ENCODE measurements at regions not wholly inside any gene's neighbourhood (a gene's known extent, or its start where the extent isn't known, plus 50 kb on each side); places are given as distances from the start of the nearest gene placed in this dataset.
"Not testable (repeated sequence)": the region's sequence is repeated elsewhere in the genome, so short reads cannot be mapped to it uniquely, and the experiment has no call there.

GRCh38 chr6:91241946-91242613 is 655.2 kb upstream of the MAP3K7 start:
- no peak for DNase-seq

DNA sequence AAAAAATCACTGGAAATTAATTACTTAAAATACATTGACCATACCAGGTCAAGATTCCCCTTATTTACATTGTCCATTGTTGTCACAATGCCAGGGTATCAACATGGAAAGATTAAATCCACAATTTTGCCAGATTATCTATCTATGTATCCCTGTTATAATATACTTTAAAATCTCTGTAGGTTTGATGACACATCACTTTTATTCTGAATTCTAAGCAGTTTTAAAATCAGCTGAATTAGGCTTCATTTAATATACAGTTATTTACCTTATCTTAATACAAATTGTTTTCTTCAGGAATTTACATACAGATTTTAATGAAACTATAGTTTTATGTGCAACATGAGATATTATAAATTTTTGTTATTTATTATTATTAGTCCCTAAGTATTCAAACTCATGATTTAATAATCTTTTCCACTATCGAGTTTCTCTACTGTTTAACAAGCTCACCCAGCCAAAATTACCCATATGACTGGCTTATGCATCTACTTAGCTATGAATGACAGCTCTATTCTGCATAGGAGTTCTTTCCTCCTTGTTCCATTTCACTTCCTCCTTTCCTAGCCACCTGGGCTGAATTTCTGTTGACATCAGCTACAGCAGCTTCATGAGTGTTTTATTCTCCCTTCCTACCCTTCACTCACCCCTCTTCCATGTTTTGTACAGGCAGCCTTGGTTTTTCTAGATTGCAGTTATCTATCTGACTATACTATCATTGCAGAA is 654.2 kb upstream of the MAP3K7 start:
- no peak for DNase-seq

GRCh38 chr6:91221072-91221720 is 634.3 kb upstream of the MAP3K7 start:
- no peak for DNase-seq

- DNase-seq = no peak
Measured at GRCh38 chr6:91213229-91213901, 626.5 kb upstream of the MAP3K7 start.

- DNase-seq = no peak
Measured at GRCh38 chr6:91198588-91199255, 611.9 kb upstream of the MAP3K7 start.

GRCh38 chr6:91196729-91197128 is 609.9 kb upstream of the MAP3K7 start:
- no peak for DNase-seq

GRCh38 chr6:91193446-91193845 is 606.6 kb upstream of the MAP3K7 start:
- DNase-seq = no peak

DNA sequence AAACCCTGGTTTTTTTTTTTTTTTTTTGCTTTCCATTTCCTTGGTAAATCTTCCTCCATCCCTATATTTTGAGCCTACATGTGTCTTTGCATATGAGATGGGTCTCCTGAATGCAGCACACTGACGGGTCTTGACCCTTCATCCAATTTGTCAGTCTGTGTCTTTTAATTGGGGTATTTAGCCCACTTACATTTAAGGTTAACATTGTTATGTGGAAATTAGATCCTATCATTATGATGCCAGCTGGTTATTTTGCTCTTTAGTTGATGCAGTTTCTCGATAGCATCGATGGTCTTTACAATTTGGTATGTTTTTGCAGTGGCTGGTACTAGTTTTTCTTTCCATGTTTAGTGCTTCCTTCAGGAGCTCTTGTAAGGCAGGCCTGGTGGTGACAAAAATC is 603.2 kb upstream of the MAP3K7 start:
- not testable (repeated sequence) for DNase-seq

DNA sequence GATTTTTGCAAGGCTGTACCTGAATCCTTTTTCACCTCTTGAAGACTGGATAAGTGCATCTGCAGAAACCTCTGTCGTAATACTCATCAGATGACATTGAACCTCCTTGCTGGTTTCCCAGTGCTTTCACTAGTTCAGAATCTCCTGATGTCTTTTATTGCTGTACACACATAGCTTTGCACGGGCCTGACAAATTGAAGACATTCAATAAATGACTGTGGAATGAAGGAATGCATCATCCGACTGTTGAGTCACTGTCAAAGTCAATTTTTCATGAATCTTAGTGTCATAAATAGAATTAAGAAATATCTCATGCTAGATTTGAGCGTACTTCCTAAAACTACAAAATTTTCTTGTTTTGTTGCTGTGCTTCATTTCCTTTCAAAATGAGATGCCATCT is 598.2 kb upstream of the MAP3K7 start:
- no peak for DNase-seq

DNA sequence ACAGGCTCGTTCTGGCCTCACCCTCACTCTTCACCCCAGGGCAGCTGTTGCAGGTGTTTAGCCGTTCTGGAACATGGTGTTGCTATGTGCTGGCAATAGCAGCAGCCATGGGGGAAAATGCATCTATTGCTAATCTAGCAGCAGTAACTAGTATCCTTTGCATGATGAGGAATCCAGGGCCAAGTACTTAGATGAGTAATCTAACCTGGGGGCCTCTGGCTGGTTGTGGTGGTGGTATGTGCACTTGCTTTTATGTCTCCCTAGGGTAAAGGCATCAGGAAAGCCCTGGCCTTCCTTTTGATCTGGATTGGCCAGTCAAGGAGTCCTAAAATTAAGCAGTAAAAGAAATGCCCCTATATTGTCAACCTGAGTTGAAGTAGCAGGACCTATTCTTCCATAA is 594.5 kb upstream of the MAP3K7 start:
- DNase-seq = no peak

GRCh38 chr6:91173651-91174050 is 586.8 kb upstream of the MAP3K7 start:
- DNase-seq = no peak

GRCh38 chr6:91173186-91173585 is 586.3 kb upstream of the MAP3K7 start:
- no peak for DNase-seq

DNA sequence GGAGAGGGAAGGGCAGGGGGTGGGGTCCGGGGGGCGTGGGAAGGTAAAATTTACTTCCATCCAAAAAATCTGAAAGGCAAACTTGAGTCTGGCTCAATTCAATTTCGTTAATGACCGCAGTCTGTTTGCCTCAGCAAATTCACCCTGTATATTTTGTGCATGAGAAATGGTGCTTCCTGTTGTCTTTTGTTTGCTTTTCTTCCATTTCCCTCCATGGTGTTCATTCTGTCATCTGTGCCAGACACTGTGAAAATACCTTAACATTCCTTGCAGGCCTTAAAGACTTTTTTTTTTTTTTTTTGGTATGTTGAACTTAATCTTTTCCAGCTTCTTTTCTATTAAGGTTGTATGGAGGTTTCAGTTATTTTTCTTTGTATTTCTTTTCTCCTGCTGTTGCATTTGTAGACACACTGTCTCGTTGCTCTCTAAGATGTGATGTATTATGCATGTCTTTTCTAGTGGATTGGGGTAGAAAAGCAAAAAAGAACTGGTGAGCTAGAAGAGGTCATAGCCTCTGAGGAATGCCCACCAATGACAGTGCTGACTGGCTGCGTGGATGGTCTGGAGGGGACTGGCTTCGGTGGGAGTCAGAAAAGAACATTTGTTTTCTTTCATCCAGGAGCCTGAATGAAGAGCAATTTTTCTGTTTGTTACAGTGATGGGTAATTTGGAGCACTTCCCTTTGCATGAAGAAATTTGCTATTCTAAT is 585.0 kb upstream of the MAP3K7 start:
- DNase-seq = no peak

GRCh38 chr6:91167846-91168245 is 581.0 kb upstream of the MAP3K7 start:
- no peak for DNase-seq

GRCh38 chr6:91166271-91167046 is 579.6 kb upstream of the MAP3K7 start:
- no peak for DNase-seq

DNA sequence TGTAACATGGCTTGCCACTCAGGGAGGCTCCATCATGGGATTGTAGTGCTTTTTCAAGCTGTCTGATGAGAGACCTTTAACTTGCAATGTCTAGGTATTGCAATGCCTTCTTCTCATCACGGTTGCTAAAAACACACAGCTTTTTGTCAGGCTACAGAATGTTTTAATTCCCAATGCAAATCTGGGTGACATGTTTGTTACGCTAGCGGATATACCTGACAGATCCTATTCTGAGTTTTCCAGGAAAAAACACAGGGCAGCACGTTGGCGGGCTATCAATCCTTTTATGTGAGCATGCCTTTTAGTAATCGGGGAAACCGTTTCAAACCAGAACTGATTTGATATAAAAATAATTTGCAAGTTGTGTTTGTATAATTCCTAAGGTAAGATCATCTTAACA is 577.2 kb upstream of the MAP3K7 start:
- no peak for DNase-seq

DNA sequence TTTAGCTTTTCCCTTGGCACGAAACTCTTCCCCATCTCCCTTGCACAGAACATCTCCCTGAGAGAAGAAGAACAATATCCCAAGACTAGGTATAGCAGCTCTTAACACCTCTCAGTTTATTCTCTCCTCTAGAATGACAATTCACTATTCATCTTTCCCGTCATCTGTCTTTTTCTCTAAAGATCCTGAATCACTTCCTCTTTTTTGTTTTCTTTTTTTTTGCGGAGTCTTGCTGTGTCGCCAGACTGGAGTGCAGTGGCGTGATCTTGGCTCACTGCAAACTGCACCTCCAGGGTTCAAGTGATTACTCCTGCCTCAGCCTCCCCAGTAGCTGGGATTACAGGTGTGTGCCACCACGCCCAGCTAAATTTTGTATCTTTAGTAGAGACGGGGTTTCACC is 574.4 kb upstream of the MAP3K7 start:
- DNase-seq = no peak

DNA sequence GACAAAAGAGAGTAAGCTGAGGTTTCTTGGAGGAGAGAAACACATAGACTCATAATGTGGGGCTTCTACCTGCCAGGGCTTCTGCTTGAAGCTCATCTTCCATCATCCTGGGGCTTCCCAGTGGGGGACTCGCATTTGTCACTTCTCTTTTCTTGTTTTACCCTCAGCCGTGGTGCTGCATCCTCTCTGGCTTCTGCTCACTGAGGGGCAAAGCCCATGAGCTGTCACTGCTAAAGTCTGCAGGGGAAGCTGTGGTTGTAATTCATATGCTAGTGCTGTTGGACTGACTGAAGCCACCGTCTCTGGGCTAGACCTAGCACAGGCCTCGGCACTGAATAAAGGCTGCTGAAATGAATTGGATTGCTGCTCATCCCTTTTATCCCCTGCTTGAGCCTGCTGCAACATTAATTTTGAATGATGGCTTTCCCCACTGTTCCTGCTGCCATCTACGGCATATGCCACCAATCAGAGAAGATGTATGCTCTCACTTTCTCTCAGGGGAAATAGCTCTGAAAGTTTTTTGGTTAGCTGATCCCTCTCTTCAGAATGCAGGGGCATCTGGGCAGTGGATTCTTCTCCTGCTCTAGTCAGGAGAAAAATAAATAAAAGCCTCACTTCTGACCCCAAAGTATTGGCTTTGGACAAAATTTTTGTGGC is 568.4 kb upstream of the MAP3K7 start:
- DNase-seq = no peak

DNA sequence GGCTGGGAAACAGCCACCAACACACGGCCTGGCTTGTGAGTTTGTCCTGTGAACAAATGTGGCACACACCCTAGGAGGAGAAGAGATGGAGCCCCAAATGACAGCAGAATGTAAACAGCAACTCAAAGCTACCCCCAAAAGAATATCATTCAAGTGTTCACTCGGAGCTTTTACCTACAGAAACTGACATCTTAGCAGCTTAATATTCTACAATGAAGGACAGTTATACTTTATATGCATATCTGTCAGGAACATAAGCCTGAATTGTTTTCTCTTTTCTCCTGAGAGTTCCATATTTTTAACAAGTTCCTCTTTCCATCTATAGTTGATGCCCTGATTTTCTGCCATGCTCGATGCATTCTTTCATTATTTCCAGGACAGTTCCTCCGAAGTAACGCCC is 566.0 kb upstream of the MAP3K7 start:
- no peak for DNase-seq

DNA sequence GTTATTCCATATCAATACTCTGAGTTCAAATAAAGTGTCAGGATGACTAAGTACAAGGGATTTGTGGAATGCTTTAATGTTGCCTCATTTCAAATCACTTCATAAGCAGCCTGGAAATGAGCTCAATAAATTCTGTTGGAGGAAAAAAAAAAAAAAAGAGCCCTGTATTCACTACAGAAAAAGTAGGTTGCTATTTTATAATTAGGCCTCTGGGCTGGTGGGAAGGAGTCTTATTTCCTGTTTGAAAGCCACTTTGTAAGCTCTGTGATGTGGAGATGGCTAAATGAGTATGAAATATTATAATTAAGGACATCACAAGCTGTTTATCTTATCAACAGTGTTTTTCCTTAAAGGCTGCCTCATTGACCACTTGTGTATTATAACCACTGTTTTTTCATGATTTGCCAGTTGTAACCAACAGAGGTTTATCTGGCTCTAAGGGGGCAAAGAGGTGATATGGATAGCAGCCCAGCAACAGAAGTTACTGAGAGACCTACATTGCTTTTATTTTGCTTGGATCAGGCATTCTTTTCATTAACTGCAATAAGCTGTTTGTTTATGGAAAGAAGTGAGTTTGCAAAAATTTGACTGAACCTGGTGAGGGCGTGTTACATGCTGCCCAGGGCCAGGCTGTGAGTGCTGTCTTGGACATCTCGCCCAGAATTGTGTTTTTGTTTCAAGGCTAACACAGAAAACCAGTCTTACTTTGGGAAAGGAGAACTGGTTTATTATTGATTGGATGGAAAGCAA is 563.3 kb upstream of the MAP3K7 start:
- no peak for DNase-seq
